22Rv1 (cell line): ENCODE measurements at regions not wholly inside any gene's neighbourhood (a gene's known extent, or its start where the extent isn't known, plus 50 kb on each side); places are given as distances from the start of the nearest gene placed in this dataset.

Experiments
- CTCF ChIP-seq: fragments of 450-650 bp; IDR thresholded peaks from 2 replicates; pipeline ENCODE4 v1.5.1; 2017; ENCODE audit warnings: mild to moderate bottlenecking
- ZFX ChIP-seq: fragments of 450-650 bp; IDR thresholded peaks from 2 replicates; pipeline ENCODE4 v1.6.1; 2017; ENCODE audit warnings: antibody characterized with exemption, borderline replicate concordance

GRCh38 chr3:159660901-159661300, 327.7 kb upstream of the IL12A start:
- TF ChIP-seq CTCF (no peak), ZFX (no peak)
